Body of pancreas (tissue), 4 donors: ENCODE measurements at regions not wholly inside any gene's neighbourhood (a gene's known extent, or its start where the extent isn't known, plus 50 kb on each side); places are given as distances from the start of the nearest gene placed in this dataset.

Experiments
- ATAC-seq: fragments of 150-250 bp; one replicate; pipeline ENCODE4 v1.9.1; 2016
- DNase-seq, 4 donors: peaks; one replicate each; pipeline ENCODE4 v3.0.0-alpha.2; 2019
- H3K27ac ChIP-seq, 4 donors: fragments of 200-600 bp; sonication (generic); 1 replicate in 3 of 4; 2 replicates in 1 of 4; pipeline versions ENCODE4 v1.5.1 to v1.6.1; 2016 to 2019; ENCODE audit warnings: mild to moderate bottlenecking in 1 of 4, mixed read lengths in 1 of 4, moderate library complexity in 1 of 4
- H3K27me3 ChIP-seq, 2 donors: fragments of 200-600 bp; sonication (generic); one replicate each; pipeline ENCODE4 v1.6.0; 2016; ENCODE audit warnings: mild to moderate bottlenecking in 1 of 2
- H3K36me3 ChIP-seq, 2 donors: fragments of 200-600 bp; sonication (generic); replicated peaks in 1 of 2; 2 replicates each; pipeline ENCODE4 v1.5.1; 2016; ENCODE audit warnings: low read depth in 2 of 2; ENCODE audit not compliant: insufficient read depth in 1 of 2
- H3K4me1 ChIP-seq: fragments of 200-600 bp; sonication (generic); one replicate; pipeline ENCODE4 v1.6.0; 2016
- H3K4me3 ChIP-seq, 2 donors: fragments of 200-600 bp; sonication (generic); 1 replicate in 1 of 2; 2 replicates in 1 of 2; pipeline ENCODE4 v1.5.1; 2016 to 2019
- H3K9me3 ChIP-seq, 3 donors: fragments of 200-600 bp; sonication (generic); 1 replicate in 2 of 3; 2 replicates in 1 of 3; pipeline ENCODE4 v1.5.1; 2016
- POLR2A ChIP-seq, 3 donors: fragments of 450-650 bp; IDR thresholded peaks; one replicate each; pipeline ENCODE4 v1.6.1; 2016; ENCODE audit warnings: antibody characterized with exemption in 3 of 3, mild to moderate bottlenecking in 2 of 3
- WGBS, 2 donors: methylation state at CpG; one replicate each; pipeline ENCODE4 v1.1.5; 2017; 5-methylcytosine and 5-hydroxymethylcytosine counted together
- intact Hi-C: fragments of 100-400 bp; cut with DNase I; formaldehyde crosslinking; loops from one replicate; pipeline ENCODE4 v1.15.1; 2023
- TF ChIP-seq, protein P1 (sequence below), 7 experiments: fragments of 450-650 bp in 4 of 7; fragments of 200-600 bp in 3 of 7; sonication (generic) in 3 of 7; IDR thresholded peaks; one replicate each; pipeline ENCODE4 v1.5.1; 2016 to 2019; ENCODE audit warnings: antibody characterized with exemption in 7 of 7

GRCh38 chr7:156034397-156034796, 222.1 kb upstream of the SHH start:
- Histone ChIP-seq H3K27ac (no peak overlapping the region), H3K27me3 (no peaks in the 10 kb centered on the region), H3K9me3 (no peaks in the 10 kb centered on the region), H3K4me3 (no peak overlapping the region), H3K36me3 (no peaks in the 10 kb centered on the region), H3K4me1 (no peaks in the 10 kb centered on the region)
- intact Hi-C loops: no loop called here
- ATAC-seq (no peak), DNase-seq (no peak)
- 37 to 45% methylated on average over 3 of the region's 3 CpGs for WGBS, 2 donors
- TF ChIP-seq POLR2A (IDR thresholded peaks at IDR 0.05): no peak
- TF ChIP-seq, protein P1, sequence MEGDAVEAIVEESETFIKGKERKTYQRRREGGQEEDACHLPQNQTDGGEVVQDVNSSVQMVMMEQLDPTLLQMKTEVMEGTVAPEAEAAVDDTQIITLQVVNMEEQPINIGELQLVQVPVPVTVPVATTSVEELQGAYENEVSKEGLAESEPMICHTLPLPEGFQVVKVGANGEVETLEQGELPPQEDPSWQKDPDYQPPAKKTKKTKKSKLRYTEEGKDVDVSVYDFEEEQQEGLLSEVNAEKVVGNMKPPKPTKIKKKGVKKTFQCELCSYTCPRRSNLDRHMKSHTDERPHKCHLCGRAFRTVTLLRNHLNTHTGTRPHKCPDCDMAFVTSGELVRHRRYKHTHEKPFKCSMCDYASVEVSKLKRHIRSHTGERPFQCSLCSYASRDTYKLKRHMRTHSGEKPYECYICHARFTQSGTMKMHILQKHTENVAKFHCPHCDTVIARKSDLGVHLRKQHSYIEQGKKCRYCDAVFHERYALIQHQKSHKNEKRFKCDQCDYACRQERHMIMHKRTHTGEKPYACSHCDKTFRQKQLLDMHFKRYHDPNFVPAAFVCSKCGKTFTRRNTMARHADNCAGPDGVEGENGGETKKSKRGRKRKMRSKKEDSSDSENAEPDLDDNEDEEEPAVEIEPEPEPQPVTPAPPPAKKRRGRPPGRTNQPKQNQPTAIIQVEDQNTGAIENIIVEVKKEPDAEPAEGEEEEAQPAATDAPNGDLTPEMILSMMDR (IDR thresholded peaks at IDR 0.05): no peak

GRCh38 chr7:156032973-156033372, 220.7 kb upstream of the SHH start:
- intact Hi-C loops: no loop called here
- Histone ChIP-seq H3K36me3 (no peaks in the 10 kb centered on the region), H3K27ac (no peak overlapping the region), H3K27me3 (no peaks in the 10 kb centered on the region), H3K9me3 (no peaks in the 10 kb centered on the region), H3K4me1 (no peaks in the 10 kb centered on the region), H3K4me3 (no peak overlapping the region)
- TF ChIP-seq POLR2A (IDR thresholded peaks at IDR 0.05): no peak
- TF ChIP-seq, protein P1 (IDR thresholded peaks at IDR 0.05): no peak
- no peak for DNase-seq
- no peak for ATAC-seq

DNA sequence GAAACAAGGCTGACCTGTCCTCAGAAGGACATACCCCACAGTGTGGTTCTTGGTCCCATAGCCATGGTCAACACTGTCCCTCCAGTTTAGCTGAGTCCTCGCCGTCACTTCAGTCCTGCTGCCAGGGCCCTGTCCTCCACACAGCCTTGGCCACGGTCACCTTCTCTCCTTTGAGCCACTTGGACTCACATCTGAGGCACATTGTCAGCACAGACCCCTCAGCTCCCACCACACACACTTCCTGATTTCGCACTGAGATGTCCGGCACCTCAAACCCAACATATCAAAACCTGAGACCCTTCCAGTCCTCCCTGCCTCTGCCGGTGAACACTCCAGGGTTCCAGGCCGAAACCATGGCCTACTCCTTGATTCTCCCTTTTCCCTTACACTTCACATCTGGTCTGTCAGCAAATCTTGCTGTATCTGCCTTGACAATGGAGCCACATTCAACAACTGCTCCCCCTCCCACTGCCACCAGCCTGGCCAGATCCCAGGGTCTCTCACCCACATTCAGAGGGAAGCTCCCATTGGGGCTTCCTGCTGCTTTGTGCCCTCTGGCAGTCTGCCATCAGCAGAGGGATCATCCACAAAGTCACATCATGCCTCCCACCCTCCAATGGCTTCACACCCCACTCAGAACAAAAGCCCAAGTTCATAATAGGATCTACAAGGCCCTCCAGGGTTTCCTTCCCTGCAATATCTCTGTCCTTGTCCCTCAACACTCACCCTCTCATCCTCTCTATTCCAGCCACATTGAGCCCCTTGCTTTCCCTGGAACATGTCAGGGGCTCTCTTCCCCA, 219.6 kb upstream of the SHH start:
- Histone ChIP-seq H3K27ac (no peak overlapping the region), H3K36me3 (no peaks in the 10 kb centered on the region), H3K9me3 (no peaks in the 10 kb centered on the region), H3K4me3 (no peak overlapping the region), H3K4me1 (no peaks in the 10 kb centered on the region), H3K27me3 (no peaks in the 10 kb centered on the region)
- ATAC-seq (no peak), DNase-seq (no peak)
- TF ChIP-seq, protein P1 (IDR thresholded peaks at IDR 0.05): no peak
- no peak for TF ChIP-seq POLR2A (IDR thresholded peaks at IDR 0.05)
- WGBS, 2 donors: 85 to 93% methylated on average over 7 of the region's 7 CpGs
- intact Hi-C loops: no loop called here

- TF ChIP-seq, protein P1 (IDR thresholded peaks at IDR 0.05): no peak
- TF ChIP-seq POLR2A (IDR thresholded peaks at IDR 0.05): no peak
- no peak for DNase-seq
- WGBS, 2 donors: 61 to 70% methylated on average over 12 of the region's 12 CpGs
- no peaks in the 10 kb centered on the region for H3K9me3 ChIP-seq
- H3K36me3 ChIP-seq: no peaks in the 10 kb centered on the region
- no peaks in the 10 kb centered on the region for H3K4me1 ChIP-seq
- intact Hi-C loops: no loop called here
- H3K4me3 ChIP-seq: no peak overlapping the region
- H3K27ac ChIP-seq: no peak overlapping the region
- H3K27me3 ChIP-seq: no peaks in the 10 kb centered on the region
- no peak for ATAC-seq
Measured at GRCh38 chr7:156029460-156030007, 217.3 kb upstream of the SHH start.

DNA sequence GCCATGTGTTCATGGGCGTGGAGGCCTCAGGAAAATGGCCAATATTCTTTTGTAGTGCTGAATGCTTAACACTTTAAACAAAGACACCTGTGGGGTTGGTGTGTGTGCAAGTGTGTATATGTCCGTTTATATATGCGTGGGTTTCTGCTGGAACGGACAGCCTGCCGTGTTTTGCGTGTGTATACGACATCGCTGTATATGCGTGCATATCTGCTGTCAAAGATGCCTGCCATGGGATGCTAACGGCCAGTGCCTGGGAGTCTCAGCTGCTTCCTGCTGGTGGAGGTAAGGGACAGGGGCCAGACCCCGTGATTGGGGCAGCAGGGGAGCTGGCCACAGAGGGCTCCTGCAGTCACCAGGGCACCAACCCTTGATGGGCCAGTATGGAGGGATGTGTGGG, 216.3 kb upstream of the SHH start:
- H3K27me3 ChIP-seq: no peaks in the 10 kb centered on the region
- 74 to 79% methylated on average over 11 of the region's 11 CpGs for WGBS, 2 donors

More for the DNA sequence above, 216.3 kb upstream of the SHH start:
- ATAC-seq (no peak), DNase-seq (no peak)
- intact Hi-C loops: no loop called here
- Histone ChIP-seq H3K9me3 (no peaks in the 10 kb centered on the region), H3K4me1 (no peaks in the 10 kb centered on the region), H3K36me3 (no peaks in the 10 kb centered on the region), H3K4me3 (no peak overlapping the region), H3K27ac (no peak overlapping the region)
- TF ChIP-seq, protein P1 (IDR thresholded peaks at IDR 0.05): no peak
- TF ChIP-seq POLR2A (IDR thresholded peaks at IDR 0.05): no peak
